GM19043 (cell line): ENCODE measurements at regions not wholly inside any gene's neighbourhood (a gene's known extent, or its start where the extent isn't known, plus 50 kb on each side); places are given as distances from the start of the nearest gene placed in this dataset.

Experiments used
- ATAC-seq: cut with Tn5 transposase; IDR thresholded peaks from one replicate; pipeline ENCODE4 v1.9.1; 2021; ENCODE audit warnings: low read depth; ENCODE audit not compliant: unreplicated experiment

DNA sequence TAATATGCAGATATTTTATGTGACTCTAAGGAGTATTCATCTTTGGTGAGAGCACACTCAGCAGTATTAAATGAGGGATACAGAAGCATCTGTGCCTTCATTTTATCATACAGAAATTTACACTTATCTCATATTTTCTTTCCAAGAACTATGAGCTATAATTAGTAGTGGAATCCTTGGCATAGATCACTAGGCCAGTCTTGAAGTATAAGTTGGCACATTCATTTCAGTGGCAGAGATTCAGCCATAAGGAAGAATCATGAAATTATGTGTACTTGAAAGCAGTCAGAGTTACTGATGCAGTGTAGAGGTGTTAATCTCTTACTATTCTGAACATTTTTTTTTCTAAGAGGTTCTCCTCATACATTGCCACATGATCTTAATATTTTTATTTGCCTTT, 393.6 kb upstream of the GOLIM4 start:
- no peak for ATAC-seq

DNA sequence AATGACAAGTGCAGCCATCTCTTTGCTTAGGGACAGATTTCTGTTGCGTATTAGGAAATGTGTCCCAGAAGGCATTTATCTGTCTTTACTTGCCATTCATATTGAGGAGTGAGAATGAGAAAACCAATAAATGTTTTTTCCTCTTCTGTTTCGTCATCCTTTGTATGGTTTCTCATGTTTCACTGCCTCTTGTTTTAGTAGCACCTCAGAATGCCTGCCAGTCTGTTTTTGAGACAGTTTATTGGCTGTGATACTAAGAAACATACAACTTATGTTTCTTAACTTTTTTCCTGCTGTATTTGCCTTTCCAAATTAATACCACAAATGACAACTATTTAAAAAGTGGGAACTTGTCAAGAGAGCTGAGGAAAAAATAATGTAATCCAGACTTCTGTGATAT, 390.2 kb upstream of the GOLIM4 start:
- no peak for ATAC-seq

DNA sequence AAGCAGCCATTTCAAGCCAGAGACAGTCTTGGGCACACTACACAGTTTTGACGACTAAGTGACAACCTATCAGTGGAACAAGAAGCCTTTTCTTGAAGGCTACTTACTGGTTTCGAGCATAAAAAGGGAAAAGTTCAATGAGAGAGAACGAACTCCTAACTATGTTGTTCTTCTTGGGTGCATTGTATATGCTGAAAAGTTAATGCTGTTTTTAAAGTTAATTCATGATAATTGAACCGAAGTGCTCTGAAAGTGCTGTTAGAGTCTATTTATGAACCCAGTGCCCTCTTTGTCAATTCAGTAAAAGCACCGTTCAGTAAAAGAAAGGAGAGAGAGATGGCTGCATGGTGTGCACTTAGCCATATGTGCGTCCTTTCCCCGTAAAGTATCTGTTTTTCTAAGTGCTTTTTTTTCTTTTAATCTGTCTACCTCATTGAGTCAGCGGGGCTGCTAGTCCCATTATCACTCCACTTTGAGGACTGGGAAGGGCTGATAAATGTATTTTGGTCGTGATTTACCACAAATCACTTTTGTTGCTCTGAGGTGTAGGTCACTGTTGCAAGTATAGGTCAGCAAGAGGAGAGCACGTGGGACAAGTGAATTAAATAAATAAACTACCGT, 380.7 kb upstream of the GOLIM4 start:
- no peak for ATAC-seq

DNA sequence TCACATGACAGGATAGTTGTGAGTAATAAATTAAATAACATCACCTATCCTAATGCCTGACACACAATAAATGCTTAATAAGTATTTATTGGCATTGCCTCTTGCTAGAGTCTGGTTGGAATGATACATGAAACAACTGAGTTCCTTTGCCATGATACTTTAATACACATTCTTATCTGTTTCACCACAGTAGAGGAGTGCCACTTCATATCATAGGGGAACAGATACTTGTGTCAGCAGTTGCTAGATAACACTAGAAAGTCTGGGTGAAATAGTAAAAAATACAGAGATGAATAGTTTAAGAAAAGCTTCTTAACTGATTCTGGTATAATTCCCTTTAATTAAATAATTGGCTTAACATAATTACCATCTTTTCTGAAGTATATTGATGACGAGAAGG, 380.0 kb upstream of the GOLIM4 start:
- ATAC-seq: no peak

DNA sequence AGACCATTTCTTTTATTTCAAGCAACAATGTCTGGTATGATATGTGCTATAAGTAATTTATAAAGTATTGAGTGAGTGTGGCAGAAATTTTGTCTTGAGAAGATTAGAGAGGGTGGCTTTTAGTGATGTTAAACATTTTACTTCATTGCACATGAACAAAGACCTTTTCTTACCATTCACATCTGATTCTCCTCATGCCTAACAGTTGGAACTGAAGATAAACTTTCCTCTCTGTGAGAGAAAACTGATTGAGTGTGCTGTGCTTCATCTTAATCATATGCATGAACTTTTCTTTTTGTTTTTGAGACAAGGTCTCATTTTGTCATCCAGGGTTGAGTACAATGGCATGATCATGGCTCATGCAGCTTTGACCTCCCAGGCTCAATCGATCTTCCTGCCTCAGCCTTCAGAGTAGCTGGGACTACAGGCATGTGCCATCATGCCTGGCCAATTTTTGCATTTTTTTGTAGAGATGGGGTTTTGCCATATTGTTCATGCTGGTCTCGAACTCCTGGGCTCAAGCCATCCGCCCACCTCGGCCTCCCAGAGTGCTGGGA, 377.7 kb upstream of the GOLIM4 start:
- no peak for ATAC-seq

DNA sequence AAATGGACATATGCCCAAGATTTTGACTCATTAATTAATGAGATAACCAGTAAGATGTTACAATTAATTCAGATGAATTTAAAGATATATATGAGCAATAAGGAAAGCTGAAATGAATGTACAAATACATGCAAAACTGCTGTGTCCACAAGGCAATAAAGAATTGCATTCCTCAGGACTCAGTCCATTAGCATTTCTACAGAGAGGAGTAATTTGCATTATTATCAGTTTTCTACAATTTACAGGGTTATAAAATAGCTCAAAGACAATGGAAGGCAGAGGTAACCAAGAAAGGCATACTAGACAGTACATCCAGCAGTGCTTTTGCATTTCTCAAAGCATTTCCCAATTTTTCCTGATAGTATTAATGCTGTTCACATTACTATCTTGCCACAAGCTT, 377.1 kb upstream of the GOLIM4 start:
- no peak for ATAC-seq

DNA sequence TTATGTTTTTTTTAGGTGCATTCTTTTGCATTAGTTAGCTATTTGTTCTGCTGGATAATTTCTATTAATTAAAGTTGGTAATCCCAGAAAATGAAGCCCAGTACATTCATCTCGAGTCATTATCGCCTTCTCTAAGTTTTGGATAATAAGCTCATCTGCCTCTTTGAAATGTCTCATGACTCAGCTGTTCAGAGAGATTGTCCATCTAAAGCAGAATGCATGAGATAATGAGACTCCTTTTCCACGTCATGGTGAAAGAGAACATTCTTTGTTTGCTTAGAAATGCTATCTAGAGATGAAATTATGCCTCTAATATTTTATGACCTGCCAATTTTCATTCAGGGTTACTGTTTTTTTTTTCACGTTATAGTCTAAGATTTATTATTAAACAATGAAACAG, 374.7 kb upstream of the GOLIM4 start:
- no peak for ATAC-seq

DNA sequence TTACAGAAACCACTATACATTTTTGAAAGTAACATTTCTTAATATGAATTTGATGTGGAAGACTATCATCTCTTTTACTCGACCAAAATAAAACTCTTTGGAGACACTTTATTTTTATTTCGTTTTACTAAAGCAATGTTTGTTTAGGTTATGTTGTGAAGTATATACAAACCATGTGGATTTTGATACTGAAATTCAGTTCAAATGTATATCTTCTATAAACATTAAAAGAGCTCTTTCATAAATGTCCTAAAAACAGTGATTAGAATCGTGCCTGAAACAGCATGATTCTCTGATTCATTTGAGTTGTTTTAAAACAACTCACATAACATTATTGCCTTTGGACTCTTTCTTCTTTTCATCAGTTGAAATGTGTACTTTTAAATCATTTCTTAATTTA, 373.7 kb upstream of the GOLIM4 start:
- no peak for ATAC-seq

DNA sequence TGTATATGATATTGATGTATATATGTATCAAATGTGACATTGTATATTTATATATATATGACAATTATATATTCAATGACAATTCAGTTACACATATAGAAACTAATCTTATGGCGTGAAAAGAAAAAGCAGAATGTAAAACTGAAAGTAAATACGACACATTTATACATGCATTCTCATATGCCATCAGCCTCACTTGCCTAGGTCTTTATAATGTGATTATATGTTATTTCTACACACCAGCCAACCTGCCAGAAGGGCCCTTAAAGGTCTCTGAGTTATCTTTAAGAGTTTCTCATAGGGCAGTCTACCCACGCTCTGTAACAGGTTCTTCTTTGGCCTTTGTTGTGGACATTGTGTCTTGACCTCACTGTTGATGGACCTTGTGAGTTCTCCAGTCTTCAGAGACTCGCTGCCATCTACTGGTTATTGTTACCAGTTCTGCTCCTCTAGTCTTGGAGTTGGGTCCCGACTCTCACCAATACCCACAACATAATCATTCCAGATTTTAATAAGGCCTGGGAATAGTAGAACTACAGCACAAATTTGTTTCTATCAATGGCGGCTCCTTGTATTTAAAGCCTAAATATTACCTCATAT, 371.5 kb upstream of the GOLIM4 start:
- peak; percentile 68 for ATAC-seq

DNA sequence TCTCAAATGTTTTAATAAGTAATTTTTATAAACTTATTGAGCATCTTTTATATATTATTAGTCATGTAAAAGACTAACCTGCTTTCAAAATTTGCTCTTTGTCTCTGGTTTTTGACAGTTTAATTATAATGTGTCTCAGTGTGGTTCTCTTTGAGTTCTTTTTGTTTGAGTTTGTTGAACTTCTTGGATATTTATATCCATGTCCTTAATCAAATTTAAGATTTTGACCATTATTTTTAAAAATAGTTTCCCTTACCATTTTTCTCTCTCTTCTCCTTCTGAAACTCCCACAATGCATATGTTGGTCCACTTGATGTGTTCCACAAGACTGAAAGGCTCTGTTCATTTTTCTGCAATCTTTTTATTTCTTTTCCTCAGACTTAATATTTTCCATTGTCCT, 366.1 kb upstream of the GOLIM4 start:
- ATAC-seq: no peak

DNA sequence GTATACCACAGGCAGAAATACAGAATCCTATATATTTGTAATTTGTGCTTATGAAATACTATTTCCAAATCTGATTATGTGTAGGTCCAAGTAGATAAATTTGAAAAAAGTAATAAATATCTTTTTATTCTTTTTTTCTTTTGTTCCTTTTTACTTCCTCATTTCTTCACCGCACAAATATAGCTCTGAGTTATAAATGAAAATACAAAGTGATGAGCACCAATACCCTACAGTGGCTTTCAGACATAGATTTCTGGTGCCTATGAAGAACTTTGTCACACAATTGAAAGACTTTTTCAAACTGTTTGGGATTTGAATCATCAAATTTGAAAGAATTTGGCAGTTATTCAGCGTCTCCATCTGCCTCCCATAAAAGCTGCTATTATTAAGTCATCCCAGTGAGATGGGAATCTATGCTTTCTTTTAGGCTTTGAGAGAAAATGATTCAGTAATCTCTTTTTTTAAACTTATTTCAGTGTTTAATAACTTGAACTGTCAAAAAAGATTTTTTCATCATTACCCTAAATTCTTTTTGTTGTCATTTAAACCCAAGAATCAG, 363.6 kb upstream of the GOLIM4 start:
- no peak for ATAC-seq

DNA sequence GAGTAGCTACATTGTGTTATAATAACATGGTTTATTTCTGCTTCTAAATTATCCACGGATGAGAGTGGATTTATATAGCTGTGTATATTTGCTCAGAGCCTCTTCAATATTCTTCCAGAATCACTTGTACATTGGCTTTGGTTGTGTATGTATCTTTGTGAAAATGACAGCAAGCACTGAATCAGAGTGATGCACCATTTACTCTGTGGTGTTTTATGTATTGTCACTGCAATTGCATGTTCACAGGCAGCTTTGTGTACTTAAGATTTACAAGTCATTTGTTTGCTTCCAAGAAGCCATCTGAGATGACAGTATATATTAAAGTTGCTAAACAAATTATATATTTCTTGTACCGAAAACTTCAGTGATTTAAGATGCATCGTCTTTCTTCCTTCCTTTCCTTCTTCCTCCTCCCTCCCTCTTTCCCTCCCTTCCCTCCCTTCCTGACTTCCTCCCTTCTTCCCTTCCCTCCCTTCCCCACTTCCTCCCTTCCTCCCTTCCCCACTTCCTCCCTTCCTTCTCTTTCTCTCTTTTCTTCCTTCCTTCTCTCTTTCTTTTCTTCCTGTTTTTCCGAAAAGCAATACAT, 362.3 kb upstream of the GOLIM4 start:
- ATAC-seq: no peak

DNA sequence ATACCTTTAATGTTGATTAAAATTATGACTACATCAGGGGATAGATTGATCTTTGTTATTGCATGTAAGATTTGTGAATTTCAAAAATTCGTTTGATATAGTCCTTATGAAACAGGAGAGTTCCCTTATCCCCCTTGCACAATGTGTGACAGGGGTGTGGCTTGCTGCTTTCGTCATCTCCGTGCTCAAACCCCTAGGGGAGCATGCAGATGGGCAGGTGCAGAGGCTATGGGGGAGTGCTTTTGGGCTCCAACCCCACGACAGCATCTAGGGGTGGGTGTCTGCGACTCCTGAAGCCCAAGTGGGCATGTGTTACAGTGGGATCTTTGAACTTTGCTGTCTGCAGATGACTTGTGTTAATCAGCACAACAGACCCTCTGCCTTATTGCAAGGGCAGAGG, 360.1 kb upstream of the GOLIM4 start:
- no peak for ATAC-seq

DNA sequence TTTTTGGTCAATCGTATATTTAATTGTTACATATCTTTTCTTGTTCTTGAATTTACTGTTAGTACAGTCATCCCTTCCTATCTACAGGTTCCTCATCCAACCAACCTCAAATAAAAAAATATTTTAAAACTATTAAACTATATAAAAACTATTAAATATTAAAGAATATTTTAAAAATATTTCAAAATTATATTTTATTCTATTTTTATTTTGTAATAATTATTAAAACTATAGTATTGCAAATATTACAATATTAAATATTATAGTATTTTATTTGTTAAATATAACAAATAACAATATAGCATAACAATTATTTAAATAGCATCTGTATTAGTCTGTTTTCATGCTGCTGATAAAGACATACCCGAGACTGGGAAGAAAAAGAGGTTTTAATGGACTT, 357.9 kb upstream of the GOLIM4 start:
- ATAC-seq: no peak

DNA sequence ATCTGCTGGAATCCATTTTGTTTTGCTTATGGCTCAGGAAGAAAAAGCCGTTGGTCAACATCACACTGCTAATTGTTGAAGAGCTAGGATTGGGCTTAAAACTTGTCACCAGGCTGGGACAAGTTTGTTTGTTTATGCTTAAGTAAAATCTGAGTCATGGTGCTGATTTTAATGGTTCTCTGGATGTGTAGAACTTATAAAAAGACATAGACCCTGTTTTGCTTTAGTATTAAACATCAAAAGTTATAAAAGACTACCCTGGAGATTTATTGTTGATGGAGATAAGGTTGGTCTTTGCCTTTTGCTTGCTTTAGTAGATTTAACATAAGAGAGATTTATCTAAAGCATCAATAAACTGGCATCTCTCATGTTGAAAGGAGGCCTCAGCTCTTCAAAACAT, 348.2 kb upstream of the GOLIM4 start:
- ATAC-seq: no peak

DNA sequence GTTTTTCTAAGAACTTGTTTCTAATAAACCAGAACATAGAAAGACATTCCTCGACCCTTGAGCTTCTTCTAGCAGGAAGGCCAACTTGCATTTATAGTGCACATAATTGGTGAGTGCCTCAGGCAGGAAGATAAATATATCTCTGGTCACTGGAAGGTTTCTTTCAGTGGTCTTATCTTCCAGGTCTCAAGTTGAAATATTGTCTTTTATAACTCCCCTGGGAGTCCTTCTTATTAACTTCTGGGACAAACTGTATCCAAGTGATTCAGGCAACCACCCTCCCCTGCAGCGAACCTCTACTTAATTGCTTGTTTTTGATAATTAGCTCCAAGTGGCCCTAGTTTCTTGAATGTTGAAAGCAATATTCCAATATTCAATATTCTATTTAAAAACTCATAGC, 346.8 kb upstream of the GOLIM4 start:
- no peak for ATAC-seq

DNA sequence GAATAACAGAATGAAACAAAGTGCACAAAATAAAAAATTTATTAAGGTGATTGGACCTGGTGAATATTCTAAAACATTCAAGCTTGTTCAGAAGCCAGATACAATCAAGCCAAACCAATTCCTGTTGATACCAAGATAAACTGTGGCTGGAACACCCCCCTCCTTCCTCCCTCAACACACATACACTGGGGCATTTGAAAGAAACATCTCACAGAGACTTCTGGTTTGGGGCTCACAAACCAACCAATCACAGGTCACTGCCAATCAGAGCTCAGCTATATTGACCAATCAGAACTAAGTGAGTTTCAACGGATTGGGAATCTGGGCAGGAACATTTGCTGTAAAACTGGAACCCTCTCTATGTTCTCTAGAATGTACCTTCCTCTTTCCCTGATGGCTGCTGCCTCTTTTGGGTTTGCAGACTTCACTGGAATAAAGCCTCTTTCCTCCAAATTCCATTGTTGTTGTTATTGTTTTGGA, 340.6 kb upstream of the GOLIM4 start:
- ATAC-seq: no peak

DNA sequence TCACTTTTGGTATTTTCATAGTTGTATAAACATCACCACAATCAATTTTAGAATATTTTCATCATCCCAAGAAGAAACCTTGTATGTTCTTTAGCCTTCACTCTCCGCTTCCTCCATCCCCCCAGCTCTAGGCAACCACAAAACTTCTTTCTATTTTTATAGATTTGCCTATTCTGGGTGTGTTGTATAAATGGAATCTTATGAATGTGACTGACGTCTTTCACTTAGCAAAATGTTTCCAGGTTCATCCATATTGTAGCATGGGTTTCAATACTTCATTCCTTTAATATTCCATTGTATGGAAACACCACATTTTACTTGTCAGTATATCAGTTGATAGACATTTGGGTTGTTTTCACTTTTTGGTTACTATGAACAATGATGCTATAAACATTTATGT, 335.8 kb upstream of the GOLIM4 start:
- ATAC-seq: no peak

DNA sequence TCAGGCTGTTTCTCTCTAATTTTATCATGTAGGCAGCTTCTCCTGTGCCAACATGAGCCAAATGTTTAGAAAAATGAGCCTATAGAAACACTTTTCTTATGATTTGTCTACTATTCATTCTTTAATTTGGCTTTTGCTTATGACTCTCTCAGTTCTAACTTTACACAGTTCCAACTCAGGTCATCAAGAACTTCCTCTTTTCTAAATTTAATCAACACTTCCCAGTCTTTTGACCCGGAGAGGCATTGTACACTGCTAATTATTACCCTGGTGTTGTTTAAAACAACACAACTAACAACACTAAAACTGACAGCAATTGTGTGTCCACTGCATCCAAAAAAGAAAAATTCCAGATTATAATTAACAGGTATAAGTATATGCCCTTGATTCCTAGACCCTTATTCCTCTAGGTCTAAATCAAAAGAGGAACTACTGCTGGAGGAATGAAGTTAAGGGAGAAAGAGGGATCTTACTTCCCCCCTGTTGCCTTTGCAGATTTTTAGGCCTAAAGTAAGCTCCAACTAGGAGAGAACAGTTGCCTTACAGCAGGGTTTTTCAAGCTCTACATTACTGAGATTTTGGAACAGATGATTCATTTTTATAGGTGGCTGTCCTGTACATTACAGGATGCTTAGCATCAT, 332.2 kb upstream of the GOLIM4 start:
- no peak for ATAC-seq

DNA sequence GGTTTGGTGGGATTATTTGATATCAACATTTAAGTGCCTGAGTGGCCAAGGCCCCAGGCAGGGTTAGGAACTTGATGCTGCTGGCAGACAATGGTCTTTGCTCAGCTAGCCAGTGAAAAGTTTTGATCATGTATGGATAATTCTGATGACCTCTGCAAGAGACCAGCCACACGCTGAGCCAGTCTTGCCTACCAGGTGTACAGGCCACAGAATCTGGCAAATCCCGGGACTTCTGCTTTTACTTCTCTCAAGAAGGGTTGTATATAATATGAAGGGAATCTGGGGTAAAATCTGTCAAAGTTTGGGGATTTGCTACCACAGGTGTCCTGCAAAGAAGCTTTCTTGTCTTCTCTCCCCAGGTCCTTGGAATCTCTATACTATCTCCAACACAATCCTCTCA, 331.4 kb upstream of the GOLIM4 start:
- no peak for ATAC-seq

DNA sequence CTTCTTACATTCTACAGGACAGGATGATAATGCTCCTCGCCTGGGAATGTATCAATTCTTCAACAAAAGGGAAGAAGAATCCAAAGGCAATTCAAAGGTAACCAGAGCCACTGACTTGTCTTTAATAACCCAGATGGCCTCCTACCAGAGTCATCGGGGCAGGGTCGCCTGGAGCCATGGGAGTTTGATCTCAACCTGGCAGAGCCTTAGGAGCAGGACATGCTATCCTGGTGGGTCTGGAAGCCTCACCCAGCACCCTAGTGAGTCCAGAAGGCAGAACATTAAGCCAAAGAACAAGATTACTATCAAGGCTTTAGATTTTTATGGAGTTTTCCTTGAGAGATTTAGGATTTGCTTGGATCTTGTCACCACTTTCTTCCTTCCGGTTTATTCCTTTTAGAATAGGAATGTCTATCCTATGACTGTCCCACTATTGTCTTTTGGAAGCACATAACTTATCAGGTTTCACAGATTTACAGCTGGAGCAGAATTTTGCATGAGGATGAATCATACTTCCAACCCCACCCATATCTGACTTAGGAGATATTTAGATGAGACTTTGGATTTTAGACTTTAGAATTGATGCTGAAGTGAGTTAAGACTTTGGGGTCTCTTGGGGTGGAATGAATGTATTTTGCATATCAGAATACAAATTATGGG, 330.3 kb upstream of the GOLIM4 start:
- ATAC-seq: no peak
